OCI-LY3 (cell line): ENCODE measurements at regions not wholly inside any gene's neighbourhood (a gene's known extent, or its start where the extent isn't known, plus 50 kb on each side); places are given as distances from the start of the nearest gene placed in this dataset.

Experiments
- H2AFZ ChIP-seq: fragments of 200-600, 300-600 bp; shearing (Covaris generic); 2 replicates; pipeline ENCODE4 v1.6.0; 2014; ENCODE audit warnings: antibody characterized with exemption, low read depth, low read length
- H3K27ac ChIP-seq: fragments of 200-600, 300-600 bp; sonication (generic); 2 replicates; pipeline ENCODE4 v1.5.1; 2014; ENCODE audit warnings: mild to moderate bottlenecking, low read length, moderate library complexity, mixed read lengths
- H3K27me3 ChIP-seq: fragments of 200-600, 300-600 bp; sonication (generic); 2 replicates; pipeline ENCODE4 v1.6.1; 2014; ENCODE audit warnings: low read depth, low read length, mixed read lengths
- H3K36me3 ChIP-seq: fragments of 200-600, 300-600 bp; sonication (generic); replicated peaks from 2 replicates; pipeline ENCODE3; 2014; ENCODE audit warnings: low read depth, low read length, mixed read lengths
- H3K4me1 ChIP-seq: fragments of 300-600, 200-600 bp; sonication (generic); 2 replicates; pipeline ENCODE4 v1.6.1; 2014; ENCODE audit warnings: low read length, mixed read lengths
- H3K4me2 ChIP-seq: fragments of 200-600, 300-600 bp; sonication (generic); 2 replicates; pipeline ENCODE4 v1.6.1; 2014; ENCODE audit warnings: low read length, mixed read lengths
- H3K4me3 ChIP-seq: fragments of 300-600, 200-600 bp; sonication (generic); 2 replicates; pipeline ENCODE4 v1.5.1; 2014; ENCODE audit warnings: antibody characterized with exemption, mild to moderate bottlenecking, low read length, moderate library complexity
- H3K79me2 ChIP-seq: fragments of 300-600, 200-600 bp; shearing (Covaris generic); 2 replicates; pipeline ENCODE4 v1.6.1; 2014; ENCODE audit warnings: mild to moderate bottlenecking, low read length, mixed read lengths
- H3K9ac ChIP-seq: fragments of 300-600, 200-600 bp; shearing (Covaris generic); 2 replicates; pipeline ENCODE4 v1.6.0; 2014; ENCODE audit warnings: mild to moderate bottlenecking, low read length, moderate library complexity
- H3K9me3 ChIP-seq: fragments of 200-600, 300-600 bp; shearing (Covaris generic); 2 replicates; pipeline ENCODE4 v1.6.1; 2014; ENCODE audit warnings: low read length, mixed read lengths; ENCODE audit not compliant: insufficient read depth
- H4K20me1 ChIP-seq: fragments of 200-600, 300-600 bp; sonication (generic); 2 replicates; pipeline ENCODE4 v1.6.1; 2016; ENCODE audit warnings: low read length, mixed read lengths; ENCODE audit not compliant: insufficient read depth
- EZH2phosphoT487 ChIP-seq: fragments of 200-600 bp; shearing (Covaris generic); IDR thresholded peaks from 2 replicates; pipeline ENCODE4 v1.6.1; 2018; ENCODE audit warnings: antibody characterized with exemption, mixed run types, low read depth
- TF ChIP-seq, protein P1 (sequence below): fragments of 200-600, 300-600 bp; sonication (generic); IDR thresholded peaks from 2 replicates; pipeline ENCODE4 v1.5.1; 2014; ENCODE audit warnings: antibody characterized with exemption, low read length, low read depth

- Histone ChIP-seq H3K4me3 (no peak overlapping the region), H3K27me3 (no peaks in the 10 kb centered on the region), H3K79me2 (no peaks in the 10 kb centered on the region), H3K9me3 (no peaks in the 10 kb centered on the region), H3K9ac (no peak overlapping the region), H3K36me3 (no peaks in the 10 kb centered on the region), H4K20me1 (no peaks in the 10 kb centered on the region), H2AFZ (no peak overlapping the region), H3K4me1 (peaks cover 10% of the 10 kb centered on the region; the same call in 1 of the 2 replicates), H3K4me2 (no peak overlapping the region), H3K27ac (no peak overlapping the region)
- TF ChIP-seq EZH2phosphoT487, result no peak
Observed at GRCh38 chr2:175449616-175450015, 268.1 kb upstream of the ATP5MC3 start.

DNA sequence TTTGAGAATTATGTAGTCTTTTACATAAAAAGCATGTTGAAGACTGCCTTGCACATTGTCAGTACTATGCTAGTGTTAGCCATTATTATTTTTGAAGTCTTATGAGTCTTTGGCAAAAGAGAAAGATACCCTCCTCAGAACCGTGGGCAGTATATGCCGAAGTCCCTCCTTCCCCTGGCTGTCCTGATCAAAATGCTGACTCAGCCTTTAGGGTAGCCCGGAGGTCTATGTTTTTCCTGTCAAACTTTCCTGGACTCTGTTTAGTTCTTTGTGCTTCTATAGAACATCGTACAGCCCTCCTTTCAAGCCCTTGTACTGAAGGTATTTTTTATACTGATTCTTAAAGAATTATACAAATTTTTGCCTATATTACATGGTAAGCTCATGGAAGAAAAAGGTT is 264.7 kb upstream of the ATP5MC3 start:
- H3K4me2 ChIP-seq, result no peak overlapping the region
- no peaks in the 10 kb centered on the region for H3K27me3 ChIP-seq
- no peak overlapping the region for H2AFZ ChIP-seq
- TF ChIP-seq, protein P1, sequence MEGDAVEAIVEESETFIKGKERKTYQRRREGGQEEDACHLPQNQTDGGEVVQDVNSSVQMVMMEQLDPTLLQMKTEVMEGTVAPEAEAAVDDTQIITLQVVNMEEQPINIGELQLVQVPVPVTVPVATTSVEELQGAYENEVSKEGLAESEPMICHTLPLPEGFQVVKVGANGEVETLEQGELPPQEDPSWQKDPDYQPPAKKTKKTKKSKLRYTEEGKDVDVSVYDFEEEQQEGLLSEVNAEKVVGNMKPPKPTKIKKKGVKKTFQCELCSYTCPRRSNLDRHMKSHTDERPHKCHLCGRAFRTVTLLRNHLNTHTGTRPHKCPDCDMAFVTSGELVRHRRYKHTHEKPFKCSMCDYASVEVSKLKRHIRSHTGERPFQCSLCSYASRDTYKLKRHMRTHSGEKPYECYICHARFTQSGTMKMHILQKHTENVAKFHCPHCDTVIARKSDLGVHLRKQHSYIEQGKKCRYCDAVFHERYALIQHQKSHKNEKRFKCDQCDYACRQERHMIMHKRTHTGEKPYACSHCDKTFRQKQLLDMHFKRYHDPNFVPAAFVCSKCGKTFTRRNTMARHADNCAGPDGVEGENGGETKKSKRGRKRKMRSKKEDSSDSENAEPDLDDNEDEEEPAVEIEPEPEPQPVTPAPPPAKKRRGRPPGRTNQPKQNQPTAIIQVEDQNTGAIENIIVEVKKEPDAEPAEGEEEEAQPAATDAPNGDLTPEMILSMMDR, result no peak
- no peak overlapping the region for H3K27ac ChIP-seq
- H3K4me3 ChIP-seq, result no peak overlapping the region
- peaks cover 10% of the 10 kb centered on the region; the same call in 1 of the 2 replicates for H3K4me1 ChIP-seq
- H4K20me1 ChIP-seq, result no peaks in the 10 kb centered on the region
- H3K36me3 ChIP-seq, result no peaks in the 10 kb centered on the region
- H3K79me2 ChIP-seq, result no peaks in the 10 kb centered on the region
- H3K9me3 ChIP-seq, result no peaks in the 10 kb centered on the region
- no peak overlapping the region for H3K9ac ChIP-seq

- H3K27ac ChIP-seq, result no peak overlapping the region
- H3K4me1 ChIP-seq, result peaks cover 10% of the 10 kb centered on the region; the same call in 1 of the 2 replicates
- H3K9ac ChIP-seq, result no peak overlapping the region
- H3K9me3 ChIP-seq, result no peaks in the 10 kb centered on the region
- H3K4me2 ChIP-seq, result no peak overlapping the region
- H3K79me2 ChIP-seq, result no peaks in the 10 kb centered on the region
- no peaks in the 10 kb centered on the region for H3K27me3 ChIP-seq
- TF ChIP-seq EZH2phosphoT487, result no peak
- TF ChIP-seq, protein P1, result no peak
- H4K20me1 ChIP-seq, result no peaks in the 10 kb centered on the region
- no peak overlapping the region for H3K4me3 ChIP-seq
- H2AFZ ChIP-seq, result no peak overlapping the region
- no peaks in the 10 kb centered on the region for H3K36me3 ChIP-seq
Observed at GRCh38 chr2:175445281-175445680, 263.8 kb upstream of the ATP5MC3 start.

DNA sequence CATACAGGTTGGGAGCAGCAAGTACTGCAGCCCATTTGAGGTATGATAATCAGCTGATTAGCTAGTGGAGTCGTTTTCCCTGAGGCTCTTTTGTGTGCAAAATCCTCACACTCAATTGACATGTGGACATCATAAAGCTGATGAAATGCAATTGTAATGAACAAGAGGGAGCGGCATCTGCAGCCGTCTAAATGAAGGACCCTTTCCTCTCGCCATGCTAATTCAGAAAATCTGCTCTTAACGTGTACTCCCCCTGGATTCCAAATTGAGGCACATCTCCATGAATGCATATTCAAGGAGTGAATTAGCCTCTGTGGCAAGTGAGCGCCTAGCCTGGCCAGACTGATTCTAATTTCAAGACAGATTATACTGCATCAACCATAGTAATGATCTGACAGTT is 260.9 kb upstream of the ATP5MC3 start:
- H3K27me3 ChIP-seq, result no peaks in the 10 kb centered on the region
- no peaks in the 10 kb centered on the region for H4K20me1 ChIP-seq
- H3K4me2 ChIP-seq, result no peak overlapping the region
- H3K9me3 ChIP-seq, result no peaks in the 10 kb centered on the region
- TF ChIP-seq, protein P1, result no peak
- TF ChIP-seq EZH2phosphoT487, result no peak
- H3K79me2 ChIP-seq, result no peaks in the 10 kb centered on the region
- no peak overlapping the region for H3K27ac ChIP-seq
- H2AFZ ChIP-seq, result no peak overlapping the region
- H3K9ac ChIP-seq, result no peak overlapping the region
- no peaks in the 10 kb centered on the region for H3K36me3 ChIP-seq
- peaks cover 9% of the 10 kb centered on the region; the same call in 1 of the 2 replicates for H3K4me1 ChIP-seq
- H3K4me3 ChIP-seq, result no peak overlapping the region
